Endothelial cell of umbilical vein (primary cell): ENCODE measurements at regions not wholly inside any gene's neighbourhood (a gene's known extent, or its start where the extent isn't known, plus 50 kb on each side); places are given as distances from the start of the nearest gene placed in this dataset.

ENCODE experiments used
- BruUV-seq: library from RNA; stranded (reverse); fragments of 400-500 nt; replicated peaks from 2 replicates; lab custom pipeline; 2021; lab: Mats Ljungman, UMichigan
- CTCF ChIA-PET: fragments of 300-600, 350-600 bp; sonication (Branson Sonifier 250); formaldehyde crosslinking; loops from one replicate; lab custom pipeline; 2021; ENCODE audit warnings: antibody characterized with exemption, inconsistent platforms; lab: Charles Lee
- POLR2A ChIA-PET: fragments of 300-600, 350-600 bp; sonication (Branson Sonifier 250); formaldehyde crosslinking; loops from one replicate; lab custom pipeline; 2021; ENCODE audit warnings: antibody characterized with exemption, inconsistent platforms; lab: Charles Lee
- DNase-seq: peaks from one replicate; pipeline ENCODE4 v3.0.0-alpha.2; 2011; ENCODE audit warnings: low read depth, low spot score
- FAIRE-seq: peaks from 2 replicates; lab custom pipeline; 2011; peaks lifted over from hg19 to GRCh38; lab: Jason Lieb, UNC
- H2AFZ ChIP-seq: 2 replicates; pipeline ENCODE4 v1.6.0; 2012; ENCODE audit warnings: low read depth, low read length, control low read depth, inconsistent platforms
- H3K27ac ChIP-seq: 2 replicates; pipeline ENCODE4 v1.5.1; 2011; ENCODE audit warnings: low read depth, mild to moderate bottlenecking, control low read depth, low read length, moderate library complexity; ENCODE audit not compliant: insufficient read depth
- H3K27me3 ChIP-seq, 2 experiments: 2 replicates each; pipeline versions ENCODE4 v1.6.0 to v1.6.1; 2011; ENCODE audit warnings: low read length in 2 of 2, mixed read lengths in 1 of 2; ENCODE audit not compliant: control insufficient read depth in 2 of 2, insufficient read depth in 2 of 2
- H3K36me3 ChIP-seq, 2 experiments: 2 replicates in 1 of 2; 3 replicates in 1 of 2; pipeline ENCODE4 v1.5.1; 2011; ENCODE audit warnings: low read length in 2 of 2, mild to moderate bottlenecking in 1 of 2, moderate library complexity in 1 of 2; ENCODE audit not compliant: control insufficient read depth in 2 of 2, insufficient read depth in 2 of 2; ENCODE audit errors: extremely low read depth in 1 of 2
- H3K4me1 ChIP-seq: 3 replicates; pipeline ENCODE4 v1.5.1; 2011; ENCODE audit warnings: mild to moderate bottlenecking, low read length; ENCODE audit not compliant: control insufficient read depth, insufficient read depth; ENCODE audit errors: extremely low read depth
- H3K4me2 ChIP-seq: 2 replicates; pipeline ENCODE4 v1.6.1; 2011; ENCODE audit warnings: low read length, control low read depth, mixed read lengths; ENCODE audit not compliant: insufficient read depth
- H3K4me3 ChIP-seq, 3 experiments: fragments of 200-600 bp in 1 of 3; sonication (generic), shearing (Covaris generic) in 1 of 3; replicated peaks in 1 of 3; 2 replicates each; pipeline ENCODE4 v1.5.1; 2011 to 2016; ENCODE audit warnings: control low read depth in 3 of 3, low read length in 3 of 3, mild to moderate bottlenecking in 2 of 3, inconsistent platforms in 1 of 3, low read depth in 1 of 3, moderate library complexity in 1 of 3; ENCODE audit not compliant: insufficient read depth in 1 of 3
- H3K79me2 ChIP-seq: 2 replicates; pipeline ENCODE4 v1.6.0; 2012; ENCODE audit warnings: low read length, inconsistent platforms; ENCODE audit not compliant: control insufficient read depth, insufficient read depth
- H3K9ac ChIP-seq: replicated peaks from 2 replicates; pipeline ENCODE3; 2011; ENCODE audit warnings: low read length, control low read depth; ENCODE audit not compliant: insufficient read depth; ENCODE audit errors: extremely low read depth
- H3K9me1 ChIP-seq: replicated peaks from 3 replicates; pipeline ENCODE4 v1.6.0; 2011; ENCODE audit warnings: mild to moderate bottlenecking, low read length; ENCODE audit not compliant: control insufficient read depth, insufficient read depth; ENCODE audit errors: extremely low read depth
- H3K9me3 ChIP-seq: replicated peaks from 2 replicates; pipeline ENCODE4 v1.5.1; 2012; ENCODE audit warnings: low read length, inconsistent platforms; ENCODE audit not compliant: control insufficient read depth, insufficient read depth
- H4K20me1 ChIP-seq: replicated peaks from 2 replicates; pipeline ENCODE3; 2011; ENCODE audit warnings: mild to moderate bottlenecking, low read length; ENCODE audit not compliant: control insufficient read depth, insufficient read depth; ENCODE audit errors: extremely low read depth
- CTCF ChIP-seq, 2 donors: IDR thresholded peaks; 1 replicate in 1 of 2; 2 replicates in 1 of 2; pipeline ENCODE4 v1.5.1; 2011; ENCODE audit warnings: low read length in 2 of 2, mild to moderate bottlenecking in 2 of 2, moderate library complexity in 2 of 2, control low read depth in 1 of 2, inconsistent platforms in 1 of 2, low read depth in 1 of 2; ENCODE audit not compliant: insufficient read depth in 1 of 2; ENCODE audit errors: extremely low read depth in 1 of 2
- EZH2 ChIP-seq: IDR thresholded peaks from 2 replicates; pipeline ENCODE4 v1.6.1; 2012; ENCODE audit warnings: borderline replicate concordance, low read depth, mild to moderate bottlenecking, moderate library complexity, low read length, inconsistent platforms; ENCODE audit not compliant: severe bottlenecking
- FOS ChIP-seq: IDR thresholded peaks from 2 replicates; pipeline ENCODE4 v1.6.1; 2011; ENCODE audit warnings: mild to moderate bottlenecking, low read length, moderate library complexity, borderline replicate concordance; ENCODE audit not compliant: insufficient read depth
- GATA2 ChIP-seq: IDR thresholded peaks from 2 replicates; pipeline ENCODE4 v1.7.0; 2011; ENCODE audit warnings: low read depth, mild to moderate bottlenecking, moderate library complexity, mixed read lengths, low read length; ENCODE audit not compliant: insufficient read length, insufficient read depth
- JUN ChIP-seq: IDR thresholded peaks from 2 replicates; pipeline ENCODE4 v1.6.1; 2011; ENCODE audit warnings: borderline replicate concordance, low read depth; ENCODE audit not compliant: insufficient read length, insufficient read depth
- MYC ChIP-seq: IDR thresholded peaks from one replicate; pipeline ENCODE4 v1.6.1; 2011; ENCODE audit warnings: mild to moderate bottlenecking, low read depth, low read length
- POLR2A ChIP-seq: IDR thresholded peaks from 2 replicates; pipeline ENCODE4 v1.6.1; 2012; ENCODE audit warnings: low read depth, mild to moderate bottlenecking, control low read depth, low read length
- POLR2AphosphoS5 ChIP-seq: IDR thresholded peaks from 2 replicates; pipeline ENCODE4 v1.6.1; 2012; ENCODE audit warnings: low read depth, mild to moderate bottlenecking, control low read depth, low read length, moderate library complexity; ENCODE audit not compliant: insufficient read depth
- dilution Hi-C: fragments of 300-500 bp; cut with MboI; formaldehyde crosslinking; loops from one replicate; pipeline ENCODE4 v1.15.0; 2019; ENCODE audit warnings: low sequenced_read_pairs; ENCODE audit not compliant: extremely low pct_ligation_motif_present
- intact Hi-C: fragments of 100-400 bp; cut with micrococcal nuclease; formaldehyde crosslinking; loops from one replicate; pipeline ENCODE4 v1.10.0; 2022
- TF ChIP-seq, protein P1 (sequence below): IDR thresholded peaks from 2 replicates; pipeline ENCODE4 v1.6.1; 2011; ENCODE audit not compliant: insufficient read depth, insufficient read length

GRCh38 chr15:48061605-48062004, 59.2 kb upstream of the SLC24A5 start:
- Histone ChIP-seq H3K4me1 (no peaks in the 10 kb centered on the region), H2AFZ (no peak overlapping the region), H3K27me3 (no peaks in the 10 kb centered on the region), H3K36me3 (no peaks in the 10 kb centered on the region), H3K4me3 (no peak overlapping the region), H3K9ac (no peak overlapping the region), H3K27ac (no peak overlapping the region), H3K9me3 (no peaks in the 10 kb centered on the region), H4K20me1 (no peaks in the 10 kb centered on the region), H3K79me2 (no peaks in the 10 kb centered on the region), H3K9me1 (no peaks in the 10 kb centered on the region), H3K4me2 (no peak overlapping the region)
- TF ChIP-seq CTCF (IDR thresholded peaks at IDR 0.05; ENCODE audit: extremely low read depth in 1 of 2, insufficient read depth in 1 of 2, low read depth in 1 of 2, low read length in 2 of 2) (no peak), GATA2 (no peak), POLR2A (no peak), FOS (no peak), EZH2 (no peak), MYC (no peak), JUN (no peak), POLR2AphosphoS5 (no peak)
- TF ChIP-seq, protein P1, sequence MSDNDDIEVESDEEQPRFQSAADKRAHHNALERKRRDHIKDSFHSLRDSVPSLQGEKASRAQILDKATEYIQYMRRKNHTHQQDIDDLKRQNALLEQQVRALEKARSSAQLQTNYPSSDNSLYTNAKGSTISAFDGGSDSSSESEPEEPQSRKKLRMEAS = no peak
- dilution Hi-C loops = no loop called here
- intact Hi-C loops = no loop called here
- BruUV-seq = no TSS peak
- CTCF ChIA-PET = interaction anchor here (1.4 to 1.9 kb wide), 3 partner anchors 23 to 865 kb away, joined by 4 to 14 read pairs (median 5); no protein-coding TSS in a partner anchor
- FAIRE-seq = no peak
- POLR2A ChIA-PET = no interaction called here
- no peak for DNase-seq
